ENCODE measurements at regions not wholly inside any gene's neighbourhood (a gene's known extent, or its start where the extent isn't known, plus 50 kb on each side); places are given as distances from the start of the nearest gene placed in this dataset.

DNA sequence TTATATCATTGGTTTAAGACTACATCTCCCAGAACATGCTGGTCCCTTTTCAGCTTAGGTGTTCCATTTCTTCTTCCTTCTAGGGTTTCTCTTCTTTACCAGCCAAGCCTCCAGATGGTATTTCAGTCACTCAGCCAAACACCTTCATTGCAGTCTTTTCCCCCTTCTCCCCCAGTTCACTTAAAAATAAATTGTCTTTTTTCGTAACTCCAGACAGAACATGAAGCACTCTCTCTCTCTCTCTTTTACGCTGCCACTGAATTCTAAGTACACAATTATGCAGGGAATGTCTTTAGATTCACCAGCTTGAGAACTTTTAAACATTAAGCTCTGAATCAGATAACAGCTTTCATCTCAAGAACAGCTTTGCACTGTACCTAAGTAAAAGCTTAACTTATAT, 419.7 kb upstream of the BRINP1 start:
- in situ Hi-C loops (cut with HindIII; ENCODE audit: low sequenced_read_pairs), result no loop called here

DNA sequence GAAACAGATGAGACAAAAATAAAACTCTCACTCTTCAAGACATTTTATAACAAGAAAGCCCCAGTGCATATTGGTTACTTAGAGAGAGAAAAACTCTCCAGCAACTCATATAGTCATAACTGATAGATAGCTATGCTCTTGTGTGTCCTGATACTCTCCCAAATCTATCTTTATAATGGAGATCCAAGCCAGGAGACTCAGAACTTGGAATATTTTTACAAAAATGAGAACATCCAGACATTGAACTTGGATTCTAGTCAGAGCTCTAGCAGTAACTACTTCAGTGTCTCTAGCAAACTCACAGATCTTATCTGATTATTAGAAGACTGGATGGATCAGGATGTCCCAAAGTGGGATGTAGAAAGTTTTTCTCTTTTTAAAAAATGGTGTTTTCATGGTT, 412.7 kb upstream of the BRINP1 start:
- in situ Hi-C loops (cut with HindIII; ENCODE audit: low sequenced_read_pairs), result no loop called here

DNA sequence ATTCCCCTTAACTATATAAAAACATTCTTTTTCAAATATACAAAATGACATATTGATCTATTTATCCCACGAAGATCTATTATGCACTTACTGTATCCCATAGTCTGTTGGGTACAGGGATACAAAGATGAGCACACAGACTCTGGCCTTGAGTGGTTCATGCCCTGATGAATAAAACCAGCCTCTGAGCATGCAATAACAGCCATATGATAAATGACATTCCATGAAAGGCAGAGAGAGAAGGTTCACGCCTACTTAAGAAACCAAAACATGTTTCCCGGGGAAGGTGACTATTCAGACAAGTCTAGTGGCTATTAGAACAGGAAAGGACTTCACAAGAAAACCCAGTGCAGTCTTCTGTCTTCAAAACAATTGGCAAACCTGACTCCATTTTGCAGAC, 406.2 kb upstream of the BRINP1 start:
- in situ Hi-C loops (cut with HindIII; ENCODE audit: low sequenced_read_pairs), result no loop called here

DNA sequence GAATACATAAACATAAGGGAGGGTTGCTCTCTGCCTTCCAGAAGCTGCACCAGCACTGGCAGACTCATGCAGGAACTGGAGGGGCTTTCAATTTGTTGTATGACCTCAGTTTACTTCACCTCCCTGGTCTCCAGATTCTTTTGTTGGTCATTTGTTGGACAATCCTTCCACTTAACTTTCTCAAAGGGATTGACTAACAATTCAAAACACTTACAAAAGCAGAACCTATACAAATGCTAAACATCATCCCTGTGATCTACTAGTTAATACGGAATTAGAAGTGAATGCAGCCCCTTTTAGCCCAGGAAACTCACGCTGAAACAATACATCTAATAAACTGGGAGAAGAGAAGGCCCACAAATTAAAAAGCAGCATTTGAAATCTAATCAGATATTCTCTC, 404.6 kb upstream of the BRINP1 start:
- in situ Hi-C loops (cut with HindIII; ENCODE audit: low sequenced_read_pairs), result no loop called here

DNA sequence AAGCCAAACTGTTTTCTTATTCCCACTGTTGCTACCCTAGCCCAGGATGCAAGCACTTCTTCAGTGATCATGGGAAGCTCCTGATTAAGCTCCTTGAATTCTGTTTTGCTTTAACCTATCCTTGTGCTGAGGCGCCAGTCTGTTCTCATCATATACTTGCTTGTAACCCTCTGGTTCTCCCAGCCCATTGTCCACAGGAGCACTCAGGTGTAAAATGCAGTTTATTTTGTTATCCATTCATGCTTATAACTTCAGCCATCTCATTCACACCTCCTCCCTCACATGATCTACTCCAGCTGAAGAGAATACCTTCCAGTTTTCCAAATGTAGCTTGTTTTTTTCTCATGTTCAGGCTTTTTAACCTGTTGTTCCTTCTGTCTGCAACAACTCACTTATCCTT, 402.1 kb upstream of the BRINP1 start:
- in situ Hi-C loops (cut with HindIII; ENCODE audit: low sequenced_read_pairs), result no loop called here

DNA sequence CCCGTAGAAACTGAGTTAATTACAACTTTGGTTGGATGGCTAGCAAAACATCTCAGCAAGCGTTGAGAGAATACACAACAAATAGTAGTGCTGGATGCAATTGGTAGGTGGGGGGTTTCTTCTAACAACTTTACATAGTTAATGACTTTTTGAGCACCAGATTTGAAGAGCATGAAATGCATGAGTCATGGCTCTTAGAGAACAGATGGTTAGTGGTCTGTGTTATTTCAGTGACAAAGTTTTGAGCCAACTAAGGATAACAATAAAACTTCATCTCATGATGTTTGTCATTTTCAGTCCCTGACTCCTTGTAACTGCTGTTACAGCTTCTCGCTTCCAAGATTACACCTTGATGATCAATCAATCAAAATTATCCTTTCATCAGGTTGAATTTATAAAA, 399.0 kb upstream of the BRINP1 start:
- in situ Hi-C loops (cut with HindIII; ENCODE audit: low sequenced_read_pairs), result no loop called here

DNA sequence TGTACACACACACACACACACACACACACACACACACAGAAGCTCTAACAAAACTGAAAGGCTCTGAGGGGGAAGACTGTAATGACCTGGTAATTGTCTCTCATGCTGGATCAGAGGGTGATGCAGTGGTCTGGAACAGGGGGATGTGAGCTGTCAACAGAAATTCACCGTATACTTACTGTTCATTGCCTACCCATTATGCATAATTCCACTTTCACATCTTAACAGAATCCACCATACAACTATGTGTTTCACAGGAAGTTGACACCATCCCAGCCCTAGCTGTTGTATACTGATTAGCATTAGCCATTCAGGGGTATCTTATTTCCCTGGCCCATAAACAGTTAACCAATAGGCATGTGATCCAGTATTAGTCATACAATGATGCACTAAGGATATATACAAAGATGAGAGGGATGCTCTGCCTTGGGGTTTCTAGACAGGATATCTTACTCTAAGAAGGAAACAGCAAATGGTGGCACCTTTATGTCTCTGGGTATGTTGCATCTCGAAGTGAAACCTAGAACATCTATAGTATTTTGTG, 396.5 kb upstream of the BRINP1 start:
- in situ Hi-C loops (cut with HindIII; ENCODE audit: low sequenced_read_pairs), result no loop called here

DNA sequence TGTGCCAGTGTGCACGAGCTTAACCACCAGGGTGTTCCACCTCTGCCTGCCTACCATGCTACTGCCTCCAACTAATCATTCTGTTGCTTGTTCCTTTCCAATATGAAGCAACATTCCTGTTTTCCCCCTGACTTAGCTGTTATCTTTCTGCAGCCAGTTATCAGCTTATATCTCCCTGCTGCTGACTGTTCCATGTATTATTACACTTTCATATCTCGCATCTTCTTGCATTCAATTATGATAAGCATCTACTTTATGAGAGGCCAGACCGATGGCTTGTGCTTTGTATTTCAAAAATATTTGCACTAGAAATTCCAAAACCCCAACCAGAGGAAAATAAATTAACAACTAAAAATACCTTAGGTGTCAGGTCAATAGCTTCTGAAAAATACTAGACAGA, 394.0 kb upstream of the BRINP1 start:
- in situ Hi-C loops (cut with HindIII; ENCODE audit: low sequenced_read_pairs), result no loop called here

DNA sequence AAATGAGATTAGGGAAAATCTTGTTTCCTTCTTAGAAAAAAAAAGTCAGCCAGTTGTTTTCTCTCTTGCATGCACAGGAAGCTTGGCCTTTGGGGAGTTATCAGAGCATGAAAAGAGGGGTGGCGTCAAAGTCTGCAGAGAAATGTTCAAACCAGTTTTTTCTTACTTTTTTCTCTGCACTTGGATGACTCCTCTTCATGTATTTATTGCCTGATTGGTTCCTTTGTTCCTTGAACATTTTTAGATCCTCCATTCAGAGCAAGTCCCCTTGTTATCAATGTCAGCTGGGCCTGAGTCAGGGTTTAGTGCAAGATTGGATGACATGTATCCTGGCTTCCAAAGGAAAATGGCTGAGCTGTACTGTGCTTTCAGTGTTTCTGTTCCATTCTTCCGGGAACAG, 392.6 kb upstream of the BRINP1 start:
- in situ Hi-C loops (cut with HindIII; ENCODE audit: low sequenced_read_pairs), result no loop called here

DNA sequence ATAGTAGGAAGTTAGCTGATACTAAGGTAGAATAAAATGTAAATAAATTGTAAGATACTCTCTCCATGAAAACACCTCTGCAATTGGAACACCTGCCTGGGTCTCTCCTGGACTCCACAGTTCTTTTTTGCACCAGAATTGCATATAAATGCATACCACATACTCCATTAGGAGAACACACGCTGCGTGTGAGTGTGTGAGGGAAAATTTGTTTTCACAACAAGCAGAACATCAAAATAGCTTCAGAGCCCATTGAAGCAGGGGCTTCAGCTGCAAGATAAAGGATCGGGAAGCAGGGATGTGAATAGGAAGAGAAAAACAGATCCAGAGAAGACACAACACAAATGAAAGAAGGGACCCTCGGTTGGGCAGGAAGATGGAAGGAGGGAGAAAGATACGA, 389.8 kb upstream of the BRINP1 start:
- in situ Hi-C loops (cut with HindIII; ENCODE audit: low sequenced_read_pairs), result no loop called here

DNA sequence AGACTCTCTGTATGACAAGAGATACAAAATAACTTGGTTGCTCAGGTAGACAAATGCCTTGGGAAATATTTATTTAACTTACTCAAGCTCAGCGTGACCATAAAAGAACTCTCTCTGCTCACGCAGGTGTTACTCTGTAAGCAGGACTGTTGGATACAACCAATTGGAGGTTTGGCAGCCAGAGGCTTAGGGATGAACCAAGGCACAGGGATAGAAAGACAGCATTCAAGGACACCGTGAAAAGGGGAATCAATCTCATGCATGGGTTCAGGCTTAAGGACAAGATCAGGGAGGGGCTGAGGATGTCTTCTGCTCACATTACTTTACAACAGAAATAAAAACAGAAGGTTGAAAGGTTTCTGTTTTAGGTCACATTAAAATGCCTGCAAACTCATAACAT, 389.0 kb upstream of the BRINP1 start:
- in situ Hi-C loops (cut with HindIII; ENCODE audit: low sequenced_read_pairs), result no loop called here

DNA sequence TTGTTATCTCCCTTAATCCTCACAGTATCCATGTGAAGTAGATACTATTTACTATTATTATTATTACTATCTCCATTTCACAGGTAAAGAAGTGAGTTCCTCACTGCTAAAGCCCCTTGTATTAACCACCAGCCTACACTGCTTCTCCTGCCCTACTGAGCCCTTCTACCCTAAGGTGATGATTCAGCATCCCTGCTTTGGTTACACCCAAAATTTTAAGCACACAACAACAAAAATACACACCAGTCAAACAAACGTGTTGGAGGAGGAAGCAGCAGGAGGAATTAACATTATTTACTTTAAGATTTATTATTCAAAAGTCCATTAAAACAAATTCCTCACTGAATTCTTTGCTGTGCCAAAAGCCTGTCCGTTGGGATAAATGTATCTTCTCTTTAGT, 370.2 kb upstream of the BRINP1 start:
- in situ Hi-C loops (cut with HindIII; ENCODE audit: low sequenced_read_pairs), result no loop called here

DNA sequence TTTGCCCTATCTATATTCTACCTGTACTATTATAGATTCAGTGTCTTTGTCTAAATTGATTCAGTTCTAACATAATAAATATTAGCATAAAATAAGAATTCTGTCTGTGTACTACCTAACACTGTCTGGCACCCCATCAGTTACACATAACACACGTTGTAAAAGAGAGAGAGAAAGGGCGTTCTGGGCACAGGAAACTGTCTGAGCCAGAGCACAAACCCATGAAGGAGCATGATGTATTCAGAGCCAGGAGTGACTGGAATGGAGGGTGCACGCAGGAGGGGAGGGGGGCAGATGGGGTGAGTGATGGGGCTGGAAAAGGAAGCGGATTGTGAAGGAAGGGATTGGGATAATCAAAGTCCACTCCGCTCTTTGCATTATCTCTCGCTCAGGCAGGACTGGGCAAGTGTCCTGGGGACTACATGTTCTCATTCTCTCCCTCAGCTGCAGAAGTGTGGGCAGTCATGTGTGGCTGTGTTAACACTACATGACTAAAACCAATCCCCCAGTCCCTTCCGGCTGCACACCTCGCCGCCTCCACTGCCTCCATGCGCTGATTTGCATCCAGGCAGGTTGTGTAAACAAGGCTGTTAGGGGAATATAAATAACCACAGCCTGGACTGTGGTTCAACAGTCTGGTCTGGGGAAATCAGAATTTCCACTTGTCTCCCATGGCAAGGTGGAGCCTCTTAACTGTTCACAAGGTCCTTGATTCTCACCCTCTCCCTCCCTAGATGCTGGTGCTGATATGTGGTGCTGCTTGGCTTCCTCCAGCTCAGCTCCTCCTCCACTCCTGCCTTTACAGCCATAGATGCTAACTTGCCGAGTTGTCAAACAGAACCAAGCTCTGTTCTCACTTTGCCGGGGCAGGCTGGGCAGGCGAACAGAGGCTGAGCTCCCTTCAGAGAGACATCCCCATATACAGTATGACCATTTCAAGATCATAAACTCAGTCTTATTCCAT, 367.5 kb upstream of the BRINP1 start:
- in situ Hi-C loops (cut with HindIII; ENCODE audit: low sequenced_read_pairs), result no loop called here

DNA sequence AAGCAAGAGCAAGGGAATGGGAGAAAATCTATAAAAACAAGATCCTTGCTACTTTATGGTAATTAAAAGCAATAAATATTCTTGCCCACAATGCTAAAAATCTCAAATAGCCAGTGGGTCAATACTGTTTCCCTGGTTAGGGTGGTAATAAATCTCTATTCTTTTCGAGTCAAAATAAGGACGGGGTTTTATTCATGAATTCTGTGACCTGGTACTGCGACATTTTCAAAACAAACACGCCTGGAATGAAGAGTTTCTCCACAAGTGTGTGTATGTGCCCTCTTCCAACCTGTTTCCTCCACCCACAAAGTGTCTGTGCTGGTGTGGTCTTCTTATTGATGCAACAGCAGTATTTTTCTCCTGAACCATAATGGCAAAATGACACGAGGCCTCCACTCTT, 358.8 kb upstream of the BRINP1 start:
- in situ Hi-C loops (cut with HindIII; ENCODE audit: low sequenced_read_pairs), result no loop called here

DNA sequence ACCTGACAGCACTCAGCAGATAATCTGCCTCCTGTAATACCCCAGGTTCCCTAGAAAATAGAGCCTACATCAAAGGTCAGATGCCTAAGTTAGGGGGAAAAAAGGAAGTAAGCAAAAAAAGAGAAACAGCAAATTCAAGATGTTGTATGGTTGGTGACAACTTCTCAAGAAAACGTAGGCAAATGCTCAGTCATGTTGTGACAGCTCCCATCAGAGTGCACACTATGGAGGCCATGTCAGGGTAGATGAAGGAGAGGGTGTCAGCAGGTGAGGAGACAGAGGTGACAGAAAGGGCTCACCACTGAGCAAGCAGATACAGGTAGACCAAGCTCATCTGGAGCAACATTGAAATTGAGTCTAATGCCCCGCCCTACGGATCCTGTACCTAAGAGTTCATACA, 356.8 kb upstream of the BRINP1 start:
- in situ Hi-C loops (cut with HindIII; ENCODE audit: low sequenced_read_pairs), result no loop called here

DNA sequence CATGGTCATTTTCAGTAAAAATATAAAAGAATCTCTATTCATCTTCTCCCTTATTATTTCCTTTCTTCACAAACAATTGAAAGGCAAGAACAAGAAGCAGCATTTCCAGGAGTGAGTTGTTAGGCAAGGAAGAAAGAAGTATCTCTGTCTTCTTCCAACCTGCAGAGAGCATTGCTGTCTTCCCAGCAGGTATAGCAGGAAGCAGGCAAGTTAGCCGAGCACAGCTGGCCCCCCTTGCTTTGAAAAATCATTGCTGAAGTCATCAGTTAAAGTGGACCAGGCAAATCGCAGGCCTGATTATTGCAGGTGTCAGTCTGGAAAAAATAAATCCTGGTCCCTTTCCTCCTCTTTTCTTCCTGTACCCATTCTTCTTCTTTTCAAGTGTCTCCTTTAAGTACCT, 353.1 kb upstream of the BRINP1 start:
- in situ Hi-C loops (cut with HindIII; ENCODE audit: low sequenced_read_pairs), result no loop called here

DNA sequence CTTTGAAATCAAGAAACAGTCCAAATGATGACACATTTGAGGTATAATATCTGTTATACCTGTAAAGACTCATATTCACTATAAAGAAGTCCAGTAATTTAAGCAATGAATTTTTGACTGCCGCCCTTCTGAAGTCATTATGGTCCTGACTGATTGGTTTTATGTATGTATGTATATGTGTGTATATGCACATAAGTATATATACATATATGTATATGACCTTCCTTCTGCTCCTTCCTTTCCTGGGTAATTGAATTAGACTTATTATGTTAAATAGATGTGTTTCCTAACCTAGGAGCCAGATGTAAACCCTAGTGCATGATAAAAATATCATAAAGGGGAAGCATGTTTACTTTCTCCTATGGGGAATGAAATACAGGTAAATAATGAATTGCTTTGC, 343.1 kb upstream of the BRINP1 start:
- in situ Hi-C loops (cut with HindIII; ENCODE audit: low sequenced_read_pairs), result no loop called here

DNA sequence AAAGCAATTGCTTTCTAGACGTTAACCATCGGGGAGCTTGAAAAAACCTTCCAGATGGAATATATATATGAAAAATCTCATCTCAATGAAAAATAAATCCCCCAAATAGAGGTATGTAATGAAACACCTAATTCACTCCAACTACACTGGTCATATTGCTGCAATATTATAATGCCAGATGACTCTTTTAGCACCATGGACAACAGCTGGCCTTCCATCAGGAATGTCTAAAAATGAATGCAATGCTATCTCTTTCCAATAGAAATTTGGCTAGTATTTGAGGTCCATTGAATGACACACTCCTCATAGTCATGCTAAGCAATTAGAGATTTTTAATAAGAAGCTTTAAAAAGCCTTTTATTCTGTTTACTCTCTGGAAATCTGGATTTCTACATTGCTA, 340.2 kb upstream of the BRINP1 start:
- in situ Hi-C loops (cut with HindIII; ENCODE audit: low sequenced_read_pairs), result no loop called here

DNA sequence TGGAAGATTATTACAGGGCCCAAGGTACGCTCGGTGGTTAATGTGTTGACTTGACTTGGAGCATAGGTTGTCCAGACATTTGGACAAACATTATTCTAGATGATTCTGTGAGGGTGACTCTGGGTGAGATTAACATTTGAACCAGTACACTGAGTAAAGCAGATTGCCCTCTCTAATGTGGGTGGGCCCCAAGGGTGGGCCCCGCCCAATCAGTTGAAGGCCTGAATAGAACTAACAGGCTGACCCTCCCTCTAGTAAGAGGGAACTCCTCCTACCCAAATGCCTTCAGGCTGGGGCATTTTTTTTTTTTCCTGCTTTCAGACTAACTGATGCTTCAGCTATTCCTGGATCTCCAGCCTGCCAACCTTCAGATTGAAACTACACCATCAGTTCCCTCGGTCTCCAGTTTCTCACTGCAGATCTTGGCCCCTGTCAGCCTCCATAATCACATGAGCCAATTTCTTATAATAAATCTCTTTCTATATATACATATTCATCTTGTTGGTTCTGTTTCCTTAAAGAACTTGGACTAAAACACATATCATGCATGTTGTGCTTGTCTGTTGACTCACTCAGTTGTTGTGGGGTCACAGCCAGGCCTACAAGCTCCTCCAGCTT, 338.1 kb upstream of the BRINP1 start:
- in situ Hi-C loops (cut with HindIII; ENCODE audit: low sequenced_read_pairs), result no loop called here

DNA sequence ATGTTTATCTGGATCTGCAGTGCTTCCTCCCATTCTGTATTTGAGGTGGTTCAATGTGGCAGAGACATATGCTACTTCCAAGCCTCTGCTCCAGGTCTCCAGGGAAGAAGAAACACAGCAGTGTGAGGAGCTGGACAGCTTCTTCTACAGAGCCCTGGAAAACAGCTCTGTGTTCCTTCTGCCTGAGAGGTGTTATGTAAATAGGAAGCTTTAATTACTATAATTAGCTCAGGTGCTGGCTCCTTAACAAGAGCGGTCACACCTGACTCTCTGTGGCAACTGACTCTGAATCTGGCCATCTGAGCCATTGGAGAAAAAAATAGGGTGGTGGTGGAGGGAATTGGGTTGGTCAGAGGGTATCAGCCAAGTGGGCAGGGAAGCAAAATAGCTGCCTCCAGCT, 332.4 kb upstream of the BRINP1 start:
- in situ Hi-C loops (cut with HindIII; ENCODE audit: low sequenced_read_pairs), result no loop called here

DNA sequence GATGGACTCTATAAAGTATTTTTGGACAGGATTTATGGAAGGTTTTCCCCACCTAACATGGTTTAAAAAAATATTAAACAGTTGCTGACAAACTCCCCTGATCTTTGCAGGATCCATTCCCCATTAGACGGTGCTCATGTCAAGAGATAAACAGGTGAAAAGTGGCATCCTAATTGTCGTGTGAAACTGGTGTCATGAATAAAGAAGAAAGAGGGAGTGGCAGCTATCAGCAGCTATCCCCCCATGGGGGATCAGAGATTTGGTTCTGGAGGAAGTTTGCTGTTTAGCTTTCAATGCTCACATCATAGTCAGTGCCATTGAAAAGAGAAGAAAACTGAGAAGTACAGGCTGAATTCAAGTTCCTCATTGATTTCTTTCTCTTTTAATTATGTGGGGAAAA, 329.3 kb upstream of the BRINP1 start:
- in situ Hi-C loops (cut with HindIII; ENCODE audit: low sequenced_read_pairs), result no loop called here

DNA sequence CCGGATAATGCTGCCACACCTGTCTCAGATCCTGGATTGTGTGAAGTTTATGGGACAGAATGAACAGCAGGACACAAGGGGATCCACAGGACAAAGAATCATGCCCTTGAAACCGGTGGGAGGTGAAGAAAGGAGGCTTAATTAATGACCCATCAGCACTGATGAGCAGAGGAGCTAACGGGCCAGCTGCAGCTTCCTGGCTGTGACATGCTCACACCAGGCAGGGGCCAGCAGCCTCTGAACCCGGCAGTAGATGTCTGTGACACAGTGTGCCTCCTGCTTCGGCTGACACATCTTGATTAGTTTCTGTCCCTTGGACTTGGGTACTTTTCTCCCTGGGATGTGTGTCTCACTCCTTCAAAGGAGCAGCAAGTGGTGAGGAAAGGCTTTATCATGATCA, 328.8 kb upstream of the BRINP1 start:
- in situ Hi-C loops (cut with HindIII; ENCODE audit: low sequenced_read_pairs), result no loop called here

Measured in DLD1 (cell line).